NCI-H146 (cell line): ENCODE measurements at regions not wholly inside any gene's neighbourhood (a gene's known extent, or its start where the extent isn't known, plus 50 kb on each side); places are given as distances from the start of the nearest gene placed in this dataset.
A peak's percentile ranks its signal among the peaks of the same experiment; 100 is the strongest.
"Not testable (repeated sequence)": the region's sequence is repeated elsewhere in the genome, so short reads cannot be mapped to it uniquely, and the experiment has no call there.

Experiments used
- DNase-seq: peaks from one replicate; lab custom pipeline; 2025; lab: John Stamatoyannopoulos, UW

- no peak for DNase-seq
Measured at GRCh38 chr5:125413496-125414274, 667.2 kb upstream of the ZNF608 start.

DNA sequence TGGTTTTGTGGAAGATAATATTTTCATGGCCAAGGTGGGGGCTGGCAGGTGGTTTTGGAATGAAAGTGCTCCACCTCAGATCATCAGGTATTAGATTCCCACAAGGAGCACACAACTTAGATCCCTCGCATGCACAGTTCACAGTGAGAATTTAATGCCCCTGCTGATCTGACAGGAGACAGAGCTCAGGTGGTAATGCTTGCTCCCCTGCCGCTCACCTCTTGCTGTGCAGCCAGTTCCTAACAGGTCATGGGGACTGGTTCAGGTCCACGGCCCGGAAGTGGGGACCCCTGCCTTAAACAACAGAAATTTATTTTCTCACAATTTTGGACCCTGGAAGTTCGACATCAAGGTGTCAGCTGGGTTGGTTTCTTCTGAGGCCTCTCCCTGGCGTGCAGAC lies 668.7 kb upstream of the ZNF608 start:
- no peak for DNase-seq

- no peak for DNase-seq
Measured at GRCh38 chr5:125416055-125416454, 669.6 kb upstream of the ZNF608 start.

GRCh38 chr5:125421006-125421405 lies 674.6 kb upstream of the ZNF608 start:
- no peak for DNase-seq

GRCh38 chr5:125422342-125422741 lies 675.9 kb upstream of the ZNF608 start:
- peak; percentile 39 for DNase-seq

DNA sequence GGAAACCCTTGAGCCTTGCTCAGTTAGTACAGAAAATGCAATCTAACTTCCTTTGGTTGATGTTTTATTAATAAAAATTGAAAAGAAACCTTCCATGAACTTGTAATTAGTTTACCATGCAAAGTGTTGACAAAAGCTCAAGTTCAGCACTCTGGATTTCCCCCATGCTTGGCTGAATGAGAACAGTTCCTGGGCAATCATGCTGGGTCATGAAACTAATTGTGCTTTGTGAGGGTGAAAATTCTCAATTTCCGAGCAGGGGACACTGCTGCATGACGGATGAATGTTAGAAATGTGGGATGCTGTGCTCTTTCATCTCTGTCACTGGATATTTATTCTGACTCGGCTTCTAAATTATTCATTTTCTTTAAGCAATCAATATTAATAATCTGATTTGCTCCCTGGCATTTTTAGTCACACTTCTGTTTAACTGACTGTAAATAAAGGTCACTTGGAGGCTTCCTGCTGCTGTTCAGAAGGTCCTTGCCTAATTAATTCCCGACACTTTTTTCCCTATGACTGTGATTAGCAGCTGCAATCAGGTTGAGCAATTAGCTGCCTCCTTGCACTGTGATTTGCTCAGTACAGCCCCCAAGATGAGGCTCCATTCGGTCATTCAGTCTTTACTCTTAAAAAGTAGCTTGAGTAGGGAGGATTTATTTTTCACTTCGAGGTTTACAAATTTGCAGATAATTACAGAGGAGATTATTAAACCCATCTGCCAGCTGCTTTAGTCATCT lies 678.1 kb upstream of the ZNF608 start:
- DNase-seq: peak; percentile 26

DNA sequence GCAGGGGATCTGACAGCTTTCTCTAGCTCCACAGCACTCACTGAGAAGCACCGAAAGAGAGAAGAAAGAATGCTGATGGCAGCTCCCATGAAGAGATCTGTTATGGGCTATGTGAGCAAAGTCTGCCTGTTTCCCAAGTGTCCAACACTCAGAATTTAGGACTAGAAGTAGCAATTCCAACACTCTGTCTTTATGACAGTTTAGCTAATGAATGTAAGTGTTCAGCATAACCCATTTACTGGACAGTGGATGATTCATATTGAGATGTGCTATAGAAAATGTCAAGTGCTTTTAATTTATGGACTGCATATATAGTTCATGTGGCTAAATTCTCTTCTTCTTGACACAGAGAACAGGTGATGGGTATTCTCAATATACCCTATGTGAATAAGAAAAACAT lies 683.1 kb upstream of the ZNF608 start:
- DNase-seq: no peak

- DNase-seq: no peak
Measured at GRCh38 chr5:125433457-125433856, 687.0 kb upstream of the ZNF608 start.

GRCh38 chr5:125439243-125439642 lies 692.8 kb upstream of the ZNF608 start:
- no peak for DNase-seq

GRCh38 chr5:125440905-125441304 lies 694.5 kb upstream of the ZNF608 start:
- DNase-seq: no peak

DNA sequence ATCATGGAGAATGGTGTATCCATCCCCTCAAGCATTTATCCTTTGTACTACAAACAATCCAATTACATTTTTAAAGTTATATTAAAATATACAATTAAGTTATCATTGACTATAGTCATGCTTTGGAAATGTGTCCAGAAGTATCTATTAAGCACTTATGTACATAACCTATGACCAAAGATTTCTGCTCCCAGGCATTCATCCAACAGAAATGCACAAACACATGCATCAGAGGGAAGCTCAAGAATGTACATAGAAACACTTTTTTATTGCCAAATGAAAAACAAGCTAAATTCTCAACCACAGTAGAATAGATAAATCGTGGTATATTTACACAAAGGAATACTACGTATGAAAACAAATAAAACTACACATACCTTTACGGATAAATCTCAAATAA lies 700.5 kb upstream of the ZNF608 start:
- no peak for DNase-seq

DNA sequence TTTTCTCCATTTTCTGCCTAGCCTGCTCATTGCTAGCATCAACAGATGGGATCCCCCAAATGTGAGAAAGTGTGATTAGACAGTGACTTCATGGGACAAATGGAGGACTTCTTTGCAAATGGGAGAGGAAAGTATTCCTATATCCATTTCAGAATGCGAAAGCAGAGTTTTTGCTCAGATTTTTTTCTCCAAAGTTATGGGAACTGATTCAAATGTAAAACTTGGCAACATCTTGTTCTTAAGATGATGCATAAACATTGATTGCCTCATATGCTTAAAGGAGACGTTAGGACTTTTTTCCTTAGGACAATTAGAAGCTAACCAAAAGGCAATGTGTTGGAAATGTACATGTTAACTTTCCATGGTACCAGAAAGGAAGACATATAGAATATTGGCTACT lies 704.3 kb upstream of the ZNF608 start:
- no peak for DNase-seq

GRCh38 chr5:125451622-125452021 lies 705.2 kb upstream of the ZNF608 start:
- no peak for DNase-seq

DNA sequence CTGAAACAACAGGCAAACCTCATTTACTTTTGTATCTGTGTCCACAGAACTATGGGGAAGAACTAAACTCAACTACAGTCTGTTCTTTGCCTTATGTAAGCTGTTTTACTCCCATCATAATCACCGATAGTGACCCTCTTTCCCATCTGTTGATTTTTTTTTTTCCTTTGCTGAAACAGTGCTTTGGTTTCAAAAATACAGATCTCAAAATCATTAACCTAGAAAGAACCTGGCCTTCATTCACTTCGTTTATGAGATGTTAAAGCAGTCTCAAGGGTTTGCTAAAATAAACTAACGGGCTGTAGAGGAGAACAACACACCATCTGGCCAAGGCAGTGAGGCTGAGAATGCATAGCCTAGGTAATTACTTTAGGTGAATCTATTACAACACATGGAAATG lies 706.6 kb upstream of the ZNF608 start:
- DNase-seq: no peak

- DNase-seq: no peak
Measured at GRCh38 chr5:125455041-125455440, 708.6 kb upstream of the ZNF608 start.

- not testable (repeated sequence) for DNase-seq
Measured at GRCh38 chr5:125456005-125456404, 709.6 kb upstream of the ZNF608 start.

DNA sequence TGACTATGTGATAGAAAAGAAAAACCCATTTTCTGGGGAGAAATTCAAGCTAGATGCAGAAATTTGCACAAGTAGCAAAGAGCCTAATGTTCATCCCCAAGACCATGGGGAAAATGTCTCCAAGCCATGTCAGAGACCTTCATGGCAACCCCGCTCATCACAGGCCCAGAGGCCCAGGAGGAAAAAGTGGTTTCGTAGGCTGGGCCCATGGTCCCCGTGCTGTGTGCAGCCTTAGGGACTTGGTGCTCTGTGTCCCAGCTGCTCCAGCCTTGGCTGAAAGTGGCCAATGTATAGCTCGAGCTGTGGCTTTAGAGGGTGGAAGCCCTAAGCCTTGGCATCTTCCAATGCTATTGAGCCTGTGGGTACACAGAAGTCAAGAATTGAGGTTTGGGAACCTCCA lies 711.2 kb upstream of the ZNF608 start:
- no peak for DNase-seq

GRCh38 chr5:125458949-125459348 lies 712.5 kb upstream of the ZNF608 start:
- DNase-seq: not testable (repeated sequence)

- peak; percentile 65 for DNase-seq
Measured at GRCh38 chr5:125461641-125462072, 715.2 kb upstream of the ZNF608 start.

DNA sequence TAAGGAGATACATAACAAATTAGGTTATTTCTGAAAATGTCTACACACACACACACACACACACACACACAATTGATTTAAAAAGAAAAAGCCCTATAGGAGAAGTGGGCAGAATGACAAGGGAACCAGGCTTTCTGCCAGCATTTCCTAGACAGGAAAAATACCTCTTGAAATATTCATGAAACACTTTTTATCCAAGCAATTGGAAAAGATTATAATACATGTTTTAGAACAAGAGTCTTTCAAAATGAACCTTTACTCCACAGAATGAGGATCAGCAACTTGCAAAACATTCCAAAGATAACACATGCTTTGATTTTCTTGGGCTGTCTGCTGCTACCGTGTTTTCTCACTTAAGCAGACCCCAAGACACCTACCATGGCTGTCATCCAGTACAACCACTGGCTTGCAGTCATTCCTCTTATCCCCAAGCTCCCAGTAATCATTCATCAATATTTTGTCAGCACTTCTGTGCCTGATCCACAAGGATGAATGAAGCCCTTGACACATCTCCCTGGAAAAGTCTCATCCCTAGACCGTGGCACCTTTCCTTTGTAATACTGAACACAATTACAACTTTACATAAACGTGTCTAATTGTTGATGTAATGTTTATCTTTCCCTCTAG lies 717.1 kb upstream of the ZNF608 start:
- no peak for DNase-seq

GRCh38 chr5:125464847-125465432 lies 718.5 kb upstream of the ZNF608 start:
- DNase-seq: no peak

- no peak for DNase-seq
Measured at GRCh38 chr5:125465703-125466102, 719.3 kb upstream of the ZNF608 start.

DNA sequence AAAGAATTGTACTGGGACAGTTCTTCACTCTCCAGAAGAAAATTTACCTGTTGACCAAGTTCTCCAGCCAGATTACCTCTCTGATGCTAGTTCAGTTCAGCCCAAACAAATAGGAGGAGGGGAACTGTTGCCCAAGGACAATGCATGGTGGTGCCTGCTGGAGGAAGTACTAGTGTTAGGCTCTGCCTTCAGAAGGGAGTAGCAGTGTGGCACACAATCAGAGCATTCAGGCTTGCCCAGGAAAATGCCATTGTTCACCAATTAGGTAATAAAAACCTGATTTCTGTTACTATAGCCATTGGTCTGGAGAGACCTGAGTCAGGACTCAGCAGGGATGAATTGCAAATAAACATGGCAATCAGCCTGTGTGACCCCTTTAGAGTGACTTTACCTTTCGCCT lies 720.8 kb upstream of the ZNF608 start:
- no peak for DNase-seq
